GM18508 (cell line): ENCODE measurements at regions not wholly inside any gene's neighbourhood (a gene's known extent, or its start where the extent isn't known, plus 50 kb on each side); places are given as distances from the start of the nearest gene placed in this dataset.

Experiments used
- ATAC-seq: cut with Tn5 transposase; IDR thresholded peaks from one replicate; pipeline ENCODE4 v1.9.1; 2021; ENCODE audit warnings: moderate number of reproducible peaks; ENCODE audit not compliant: insufficient read depth, unreplicated experiment

- no peak for ATAC-seq
These were observed 142.6 kb upstream of the BLID start for GRCh38 chr11:122258446-122259194.

- no peak for ATAC-seq
These were observed 137.7 kb upstream of the BLID start for GRCh38 chr11:122253589-122254231.

GRCh38 chr11:122248939-122249338 is 132.9 kb upstream of the BLID start:
- no peak for ATAC-seq

GRCh38 chr11:122248131-122248530 is 132.1 kb upstream of the BLID start:
- ATAC-seq, result no peak

GRCh38 chr11:122246874-122247273 is 130.9 kb upstream of the BLID start:
- no peak for ATAC-seq

- no peak for ATAC-seq
These were observed 126.7 kb upstream of the BLID start for GRCh38 chr11:122242731-122243130.

- no peak for ATAC-seq
These were observed 125.6 kb upstream of the BLID start for GRCh38 chr11:122241566-122241965.

GRCh38 chr11:122240638-122241037 is 124.6 kb upstream of the BLID start:
- ATAC-seq, result no peak

- ATAC-seq, result no peak
These were observed 119.6 kb upstream of the BLID start for GRCh38 chr11:122235615-122236014.

- ATAC-seq, result no peak
These were observed 118.8 kb upstream of the BLID start for GRCh38 chr11:122234780-122235179.

- no peak for ATAC-seq
These were observed 118.2 kb upstream of the BLID start for GRCh38 chr11:122234257-122234656.

GRCh38 chr11:122232985-122233384 is 117.0 kb upstream of the BLID start:
- ATAC-seq, result no peak

- no peak for ATAC-seq
These were observed 114.4 kb upstream of the BLID start for GRCh38 chr11:122230385-122230755.

GRCh38 chr11:122229481-122230384 is 113.7 kb upstream of the BLID start:
- no peak for ATAC-seq

GRCh38 chr11:122229078-122229477 is 113.1 kb upstream of the BLID start:
- ATAC-seq, result no peak

- ATAC-seq, result no peak
These were observed 110.9 kb upstream of the BLID start for GRCh38 chr11:122226810-122227379.

GRCh38 chr11:122224867-122225266 is 108.9 kb upstream of the BLID start:
- no peak for ATAC-seq

GRCh38 chr11:122220321-122220720 is 104.3 kb upstream of the BLID start:
- ATAC-seq, result no peak

- ATAC-seq, result no peak
These were observed 103.8 kb upstream of the BLID start for GRCh38 chr11:122219791-122220190.

GRCh38 chr11:122215244-122215992 is 99.4 kb upstream of the BLID start:
- ATAC-seq, result no peak
